ENCODE measurements at regions not wholly inside any gene's neighbourhood (a gene's known extent, or its start where the extent isn't known, plus 50 kb on each side); places are given as distances from the start of the nearest gene placed in this dataset.

GRCh38 chr3:187830181-187830580 lies 84.9 kb upstream of the BCL6 start:
- H3K9me3 ChIP-seq (ENCODE audit: control insufficient read depth in 2 of 3, insufficient read depth in 1 of 3, low read length in 3 of 3): no peaks in the 10 kb centered on the region
- no peak overlapping the region for H3K4me3 ChIP-seq (ENCODE audit: low read length in 3 of 3)
- intact Hi-C loops (cut with DNase I): no loop called here
- no peak overlapping the region for H3K27ac ChIP-seq (ENCODE audit: low read depth in 2 of 2, low read length in 2 of 2)
- TF ChIP-seq CTCF (IDR thresholded peaks at IDR 0.05; ENCODE audit: borderline replicate concordance, extremely low read depth, insufficient read depth): no peak
- H3K9ac ChIP-seq (ENCODE audit: low read length in 3 of 3): no peak overlapping the region
- DNase-seq: no peak
- H3K4me1 ChIP-seq (ENCODE audit: control insufficient read depth in 2 of 3, insufficient read depth in 2 of 3, low read depth in 1 of 3, low read length in 3 of 3): no peaks in the 10 kb centered on the region
- no peaks in the 10 kb centered on the region for H3K36me3 ChIP-seq (ENCODE audit: control insufficient read depth in 2 of 3, insufficient read depth in 3 of 3, low read length in 3 of 3)
- H3K27me3 ChIP-seq (ENCODE audit: control insufficient read depth, insufficient read depth, low read length): no peaks in the 10 kb centered on the region
- FAIRE-seq: no peak

GRCh38 chr3:187831125-187832051 lies 86.1 kb upstream of the BCL6 start:
- H3K9me3 ChIP-seq (ENCODE audit: control insufficient read depth in 2 of 3, insufficient read depth in 1 of 3, low read length in 3 of 3): no peaks in the 10 kb centered on the region
- DNase-seq (peak in 1 of 5 donors; percentile 64), FAIRE-seq (no peak)
- H3K4me3 ChIP-seq (ENCODE audit: low read length in 3 of 3): no peak overlapping the region
- H3K27me3 ChIP-seq (ENCODE audit: control insufficient read depth, insufficient read depth, low read length): no peaks in the 10 kb centered on the region
- H3K4me1 ChIP-seq (ENCODE audit: control insufficient read depth in 2 of 3, insufficient read depth in 2 of 3, low read depth in 1 of 3, low read length in 3 of 3): no peaks in the 10 kb centered on the region
- H3K27ac ChIP-seq (ENCODE audit: low read depth in 2 of 2, low read length in 2 of 2): no peak overlapping the region
- intact Hi-C loops (cut with DNase I): no loop called here
- no peak for TF ChIP-seq CTCF (IDR thresholded peaks at IDR 0.05; ENCODE audit: borderline replicate concordance, extremely low read depth, insufficient read depth)
- H3K36me3 ChIP-seq (ENCODE audit: control insufficient read depth in 2 of 3, insufficient read depth in 3 of 3, low read length in 3 of 3): no peaks in the 10 kb centered on the region
- no peak overlapping the region for H3K9ac ChIP-seq (ENCODE audit: low read length in 3 of 3)

- intact Hi-C loops (cut with DNase I): no loop called here
- H3K9ac ChIP-seq (ENCODE audit: low read length in 3 of 3): no peak overlapping the region
- H3K27ac ChIP-seq (ENCODE audit: low read depth in 2 of 2, low read length in 2 of 2): no peak overlapping the region
- FAIRE-seq (no peak), DNase-seq (no peak)
- H3K9me3 ChIP-seq (ENCODE audit: control insufficient read depth in 2 of 3, insufficient read depth in 1 of 3, low read length in 3 of 3): no peaks in the 10 kb centered on the region
- no peaks in the 10 kb centered on the region for H3K36me3 ChIP-seq (ENCODE audit: control insufficient read depth in 2 of 3, insufficient read depth in 3 of 3, low read length in 3 of 3)
- no peaks in the 10 kb centered on the region for H3K4me1 ChIP-seq (ENCODE audit: control insufficient read depth in 2 of 3, insufficient read depth in 2 of 3, low read depth in 1 of 3, low read length in 3 of 3)
- H3K4me3 ChIP-seq (ENCODE audit: low read length in 3 of 3): no peak overlapping the region
- H3K27me3 ChIP-seq (ENCODE audit: control insufficient read depth, insufficient read depth, low read length): no peaks in the 10 kb centered on the region
- TF ChIP-seq CTCF (IDR thresholded peaks at IDR 0.05; ENCODE audit: borderline replicate concordance, extremely low read depth, insufficient read depth): no peak
Observed at GRCh38 chr3:187832202-187832601, 86.9 kb upstream of the BCL6 start.

Measured in kidney (tissue), 13 donors.